ENCODE measurements at regions not wholly inside any gene's neighbourhood (a gene's known extent, or its start where the extent isn't known, plus 50 kb on each side); places are given as distances from the start of the nearest gene placed in this dataset.

DNA sequence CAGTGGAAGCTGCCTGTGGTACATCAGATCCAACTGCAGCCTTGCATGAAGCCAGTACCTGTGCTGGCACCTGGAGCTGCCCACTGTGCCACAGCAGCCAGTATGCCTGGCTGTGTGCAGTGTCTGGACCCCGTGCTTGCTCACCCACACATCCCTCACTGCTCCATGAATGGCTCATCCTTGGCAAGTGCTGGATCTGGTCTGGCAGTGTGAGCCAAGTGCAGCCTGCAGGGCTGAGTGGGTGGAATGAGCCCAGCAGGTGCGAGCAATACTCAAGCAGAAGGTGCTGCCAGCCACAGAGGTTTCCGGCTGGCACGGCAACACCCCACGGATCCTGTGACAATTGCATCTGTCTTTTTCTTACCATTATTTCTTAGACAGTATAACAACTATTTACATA, 488.2 kb upstream of the ROBO2 start:
- TF ChIP-seq, protein P1, sequence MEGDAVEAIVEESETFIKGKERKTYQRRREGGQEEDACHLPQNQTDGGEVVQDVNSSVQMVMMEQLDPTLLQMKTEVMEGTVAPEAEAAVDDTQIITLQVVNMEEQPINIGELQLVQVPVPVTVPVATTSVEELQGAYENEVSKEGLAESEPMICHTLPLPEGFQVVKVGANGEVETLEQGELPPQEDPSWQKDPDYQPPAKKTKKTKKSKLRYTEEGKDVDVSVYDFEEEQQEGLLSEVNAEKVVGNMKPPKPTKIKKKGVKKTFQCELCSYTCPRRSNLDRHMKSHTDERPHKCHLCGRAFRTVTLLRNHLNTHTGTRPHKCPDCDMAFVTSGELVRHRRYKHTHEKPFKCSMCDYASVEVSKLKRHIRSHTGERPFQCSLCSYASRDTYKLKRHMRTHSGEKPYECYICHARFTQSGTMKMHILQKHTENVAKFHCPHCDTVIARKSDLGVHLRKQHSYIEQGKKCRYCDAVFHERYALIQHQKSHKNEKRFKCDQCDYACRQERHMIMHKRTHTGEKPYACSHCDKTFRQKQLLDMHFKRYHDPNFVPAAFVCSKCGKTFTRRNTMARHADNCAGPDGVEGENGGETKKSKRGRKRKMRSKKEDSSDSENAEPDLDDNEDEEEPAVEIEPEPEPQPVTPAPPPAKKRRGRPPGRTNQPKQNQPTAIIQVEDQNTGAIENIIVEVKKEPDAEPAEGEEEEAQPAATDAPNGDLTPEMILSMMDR (IDR thresholded peaks at IDR 0.05; ENCODE audit: unreplicated experiment): no peak
- Mint-ChIP-seq H3K27me3 (ENCODE audit: unreplicated experiment) (no peaks in the 10 kb centered on the region), H3K36me3 (ENCODE audit: low read depth, unreplicated experiment) (no peaks in the 10 kb centered on the region), H3K27ac (ENCODE audit: unreplicated experiment) (no peak overlapping the region), H3K9me3 (ENCODE audit: unreplicated experiment) (no peaks in the 10 kb centered on the region), H3K4me1 (ENCODE audit: unreplicated experiment) (peaks cover 2% of the 10 kb centered on the region), H3K4me3 (ENCODE audit: unreplicated experiment) (no peak overlapping the region)
- no peak for DNase-seq (ENCODE audit: low spot score)

GRCh38 chr3:76552653-76553052, 487.2 kb upstream of the ROBO2 start:
- no peak for DNase-seq (ENCODE audit: low spot score)
- H3K27ac Mint-ChIP-seq (ENCODE audit: unreplicated experiment): no peak overlapping the region
- H3K36me3 Mint-ChIP-seq (ENCODE audit: low read depth, unreplicated experiment): no peaks in the 10 kb centered on the region
- TF ChIP-seq, protein P1 (IDR thresholded peaks at IDR 0.05; ENCODE audit: unreplicated experiment): no peak
- peaks cover 2% of the 10 kb centered on the region for H3K4me1 Mint-ChIP-seq (ENCODE audit: unreplicated experiment)
- no peak overlapping the region for H3K4me3 Mint-ChIP-seq (ENCODE audit: unreplicated experiment)
- H3K9me3 Mint-ChIP-seq (ENCODE audit: unreplicated experiment): no peaks in the 10 kb centered on the region
- H3K27me3 Mint-ChIP-seq (ENCODE audit: unreplicated experiment): no peaks in the 10 kb centered on the region

GRCh38 chr3:76554707-76555106, 485.2 kb upstream of the ROBO2 start:
- DNase-seq (ENCODE audit: low spot score): no peak
- TF ChIP-seq, protein P1 (IDR thresholded peaks at IDR 0.05; ENCODE audit: unreplicated experiment): no peak
- no peaks in the 10 kb centered on the region for H3K9me3 Mint-ChIP-seq (ENCODE audit: unreplicated experiment)
- H3K4me3 Mint-ChIP-seq (ENCODE audit: unreplicated experiment): no peak overlapping the region
- H3K4me1 Mint-ChIP-seq (ENCODE audit: unreplicated experiment): peaks cover 2% of the 10 kb centered on the region
- no peaks in the 10 kb centered on the region for H3K36me3 Mint-ChIP-seq (ENCODE audit: low read depth, unreplicated experiment)
- no peak overlapping the region for H3K27ac Mint-ChIP-seq (ENCODE audit: unreplicated experiment)
- H3K27me3 Mint-ChIP-seq (ENCODE audit: unreplicated experiment): no peaks in the 10 kb centered on the region

- DNase-seq (ENCODE audit: low spot score): no peak
- Mint-ChIP-seq H3K36me3 (ENCODE audit: low read depth, unreplicated experiment) (no peaks in the 10 kb centered on the region), H3K27ac (ENCODE audit: unreplicated experiment) (no peak overlapping the region), H3K9me3 (ENCODE audit: unreplicated experiment) (no peaks in the 10 kb centered on the region), H3K27me3 (ENCODE audit: unreplicated experiment) (no peaks in the 10 kb centered on the region), H3K4me3 (ENCODE audit: unreplicated experiment) (no peak overlapping the region), H3K4me1 (ENCODE audit: unreplicated experiment) (peaks cover 10% of the 10 kb centered on the region)
- TF ChIP-seq, protein P1 (IDR thresholded peaks at IDR 0.05; ENCODE audit: unreplicated experiment): no peak
Observed at GRCh38 chr3:76561494-76562236, 478.2 kb upstream of the ROBO2 start.

- Mint-ChIP-seq H3K36me3 (ENCODE audit: low read depth, unreplicated experiment) (no peaks in the 10 kb centered on the region), H3K27ac (ENCODE audit: unreplicated experiment) (no peak overlapping the region), H3K4me1 (ENCODE audit: unreplicated experiment) (peaks cover 10% of the 10 kb centered on the region), H3K9me3 (ENCODE audit: unreplicated experiment) (no peaks in the 10 kb centered on the region), H3K4me3 (ENCODE audit: unreplicated experiment) (no peak overlapping the region), H3K27me3 (ENCODE audit: unreplicated experiment) (no peaks in the 10 kb centered on the region)
- no peak for DNase-seq (ENCODE audit: low spot score)
- TF ChIP-seq, protein P1 (IDR thresholded peaks at IDR 0.05; ENCODE audit: unreplicated experiment): no peak
Observed at GRCh38 chr3:76565496-76566210, 474.2 kb upstream of the ROBO2 start.

All from endothelial cell (in vitro differentiated cells).